ENCODE measurements at regions not wholly inside any gene's neighbourhood (a gene's known extent, or its start where the extent isn't known, plus 50 kb on each side); places are given as distances from the start of the nearest gene placed in this dataset.
"Not testable (repeated sequence)": the region's sequence is repeated elsewhere in the genome, so short reads cannot be mapped to it uniquely, and the experiment has no call there.

DNA sequence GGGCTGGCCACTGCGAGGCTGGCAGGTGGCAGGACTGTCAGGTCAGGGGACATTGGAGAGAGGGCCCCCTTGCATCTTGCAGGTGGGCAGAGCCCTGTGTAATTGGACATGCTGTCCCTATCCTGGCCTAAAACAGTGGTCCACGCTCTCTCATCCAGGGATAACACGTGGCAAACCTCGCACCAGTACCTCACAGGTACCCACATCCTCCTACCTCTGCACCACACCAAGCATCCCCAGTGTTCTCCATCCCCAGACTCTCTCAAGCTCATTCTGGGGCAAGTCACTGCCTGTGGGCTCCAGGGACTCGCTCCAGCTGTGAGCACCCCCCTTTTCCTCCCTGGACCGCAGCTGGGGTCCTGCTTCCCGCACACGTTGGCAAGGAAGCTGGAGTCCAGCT lies 212.3 kb upstream of the LRRC61 start:
- DNase-seq = not testable (repeated sequence)

DNA sequence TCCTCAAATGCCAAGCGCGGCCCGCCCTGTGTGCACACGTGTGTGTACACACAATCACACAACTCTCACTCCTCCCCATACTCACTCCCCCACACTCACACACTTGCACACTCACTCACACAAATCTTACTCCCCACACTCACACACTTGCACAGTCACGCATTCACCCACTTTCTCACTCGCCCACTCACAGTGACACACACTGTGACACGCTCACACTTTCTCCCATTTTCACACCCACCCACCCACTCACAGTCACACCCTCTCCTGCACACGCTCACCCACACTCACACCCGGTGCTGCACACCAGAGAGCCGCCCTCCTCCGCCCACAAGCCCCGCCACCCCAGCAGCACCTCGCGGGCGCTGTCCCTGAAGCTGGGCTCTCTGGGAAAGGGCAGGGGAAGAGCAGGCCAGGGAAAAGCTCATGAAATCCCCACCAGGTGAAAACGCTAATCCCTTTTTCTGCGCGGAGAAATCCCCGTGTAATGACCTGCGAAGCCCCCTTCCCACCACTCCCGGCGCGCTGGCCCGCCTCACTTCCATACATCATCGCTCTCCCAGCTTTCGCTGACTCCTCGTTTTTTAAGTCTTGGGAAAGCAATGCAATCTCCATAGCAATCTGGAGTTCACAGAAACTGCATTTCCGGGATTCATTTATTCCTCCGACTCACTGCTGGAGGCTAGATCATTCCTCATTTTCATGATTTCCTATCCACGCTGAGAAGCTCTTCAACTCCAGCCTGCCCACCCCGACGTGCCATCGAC lies 211.6 kb upstream of the LRRC61 start:
- DNase-seq = not testable (repeated sequence)

DNA sequence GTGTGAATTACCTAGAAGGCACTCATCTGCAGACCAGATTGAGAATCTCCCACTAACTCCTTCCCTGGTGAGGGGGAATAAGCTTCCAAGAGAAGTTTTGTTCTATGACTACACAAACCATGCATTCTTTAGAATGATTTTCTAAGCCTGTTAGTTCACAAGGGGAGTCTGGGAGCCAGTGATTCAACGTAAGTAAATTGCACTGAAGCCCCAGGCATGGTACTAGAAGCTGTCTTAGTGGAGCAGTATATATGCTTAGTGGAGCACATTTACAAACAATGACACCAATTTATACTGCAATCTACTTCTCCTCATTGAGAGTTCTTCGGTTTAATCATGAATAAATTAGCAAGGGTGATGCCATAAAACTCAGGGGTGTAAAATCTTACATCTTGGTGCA lies 209.9 kb upstream of the LRRC61 start:
- not testable (repeated sequence) for DNase-seq

DNA sequence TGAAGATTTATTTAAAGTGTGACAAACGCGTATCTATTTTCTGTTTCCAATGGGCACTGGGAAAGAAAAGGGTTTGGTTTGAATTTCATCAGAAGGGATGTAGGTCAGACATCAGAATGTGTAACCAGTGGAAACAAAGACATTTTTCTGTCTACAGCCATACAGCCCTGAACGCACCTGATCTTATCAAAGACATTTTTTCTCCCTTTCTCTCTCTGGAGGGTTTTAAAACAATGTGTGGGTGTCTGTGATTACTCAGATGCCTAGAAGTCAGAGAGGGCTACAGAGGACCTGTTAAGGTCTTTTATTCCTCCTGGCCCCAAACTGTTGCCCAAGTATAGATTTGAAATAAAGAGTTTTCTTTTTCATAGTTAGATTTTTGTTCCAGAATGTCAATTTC lies 208.6 kb upstream of the LRRC61 start:
- not testable (repeated sequence) for DNase-seq

DNA sequence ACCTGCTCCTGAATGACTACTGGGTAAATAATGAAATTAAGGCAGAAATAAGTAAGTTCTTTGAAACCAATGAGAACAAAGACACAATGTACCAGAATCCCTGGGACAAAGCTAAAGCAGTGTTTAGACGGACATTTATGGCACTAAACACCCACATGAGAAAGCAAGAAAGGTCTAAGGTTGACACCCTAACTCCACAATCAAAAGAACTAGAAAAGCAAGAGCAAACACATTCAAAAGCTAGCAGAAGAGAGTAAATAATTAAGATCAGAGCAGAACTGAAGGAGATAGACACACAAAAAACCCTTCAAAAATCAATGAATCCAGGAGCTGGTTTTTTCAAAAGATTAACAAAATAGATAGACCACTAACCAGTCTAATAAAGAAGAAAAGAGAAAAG lies 203.2 kb upstream of the LRRC61 start:
- not testable (repeated sequence) for DNase-seq

DNA sequence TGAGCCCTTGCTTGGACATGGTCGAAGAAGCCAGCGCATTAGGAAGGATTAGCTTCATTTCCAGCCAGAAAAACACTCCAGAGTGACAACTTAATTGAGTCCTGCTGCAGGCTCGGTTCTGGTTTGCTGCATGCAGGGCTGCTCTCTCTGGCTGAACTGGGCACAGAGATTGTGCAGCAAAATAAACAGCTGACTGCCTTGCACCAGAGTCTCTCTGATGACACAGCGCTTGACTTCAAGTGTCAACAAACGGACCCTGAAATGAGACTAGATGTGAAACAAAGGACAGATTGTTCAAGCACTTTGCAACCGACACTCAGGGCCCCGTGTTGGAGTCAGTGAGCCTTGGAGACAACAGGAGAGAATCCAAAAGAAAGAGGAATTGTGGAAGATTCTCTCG lies 197.3 kb upstream of the LRRC61 start:
- DNase-seq = not testable (repeated sequence)

DNA sequence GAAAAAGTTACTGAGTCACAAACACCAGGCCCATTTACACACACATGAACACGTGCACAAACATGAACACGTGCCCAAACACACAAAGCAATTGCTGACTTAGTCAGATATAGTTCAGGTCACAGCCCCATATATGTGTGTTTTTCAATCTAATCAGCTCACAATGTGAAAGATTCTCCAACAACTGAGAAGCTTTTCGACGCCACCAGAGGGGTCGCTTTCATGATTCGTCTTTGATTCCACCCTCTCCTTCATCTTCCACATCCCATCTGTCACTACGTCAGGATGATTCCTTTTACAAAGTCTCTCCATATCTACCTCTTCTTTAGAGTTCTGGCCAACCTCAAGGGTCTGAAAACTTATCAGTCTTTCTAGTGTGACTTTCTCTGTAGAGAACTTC lies 188.7 kb upstream of the LRRC61 start:
- not testable (repeated sequence) for DNase-seq

DNA sequence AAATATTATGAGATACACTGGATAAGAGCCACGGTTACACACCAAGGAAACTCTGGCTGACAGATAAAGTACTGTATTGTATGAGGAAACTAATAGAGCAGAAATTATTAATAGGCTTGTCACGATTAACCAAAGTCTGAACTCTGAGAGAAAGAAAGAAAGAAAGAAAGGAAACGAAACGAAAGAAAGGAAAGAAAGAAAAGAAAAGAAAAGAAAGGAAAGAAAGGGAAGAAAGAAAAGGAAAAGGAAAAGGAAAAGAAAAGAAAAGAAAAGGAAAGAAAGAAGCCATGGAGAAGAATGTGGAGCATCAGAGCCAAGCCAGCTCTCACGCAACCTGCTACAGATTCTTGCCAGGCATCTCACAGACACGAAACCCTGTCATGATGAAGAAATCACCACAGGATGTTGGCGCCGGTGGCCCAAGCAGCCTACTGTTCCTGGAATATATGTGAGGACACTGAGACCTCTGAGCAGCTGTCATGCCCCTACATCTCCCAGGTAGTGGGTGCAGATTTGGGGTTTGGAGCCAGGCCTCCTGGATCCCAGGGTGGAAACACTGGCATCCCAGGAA lies 187.4 kb upstream of the LRRC61 start:
- not testable (repeated sequence) for DNase-seq

DNA sequence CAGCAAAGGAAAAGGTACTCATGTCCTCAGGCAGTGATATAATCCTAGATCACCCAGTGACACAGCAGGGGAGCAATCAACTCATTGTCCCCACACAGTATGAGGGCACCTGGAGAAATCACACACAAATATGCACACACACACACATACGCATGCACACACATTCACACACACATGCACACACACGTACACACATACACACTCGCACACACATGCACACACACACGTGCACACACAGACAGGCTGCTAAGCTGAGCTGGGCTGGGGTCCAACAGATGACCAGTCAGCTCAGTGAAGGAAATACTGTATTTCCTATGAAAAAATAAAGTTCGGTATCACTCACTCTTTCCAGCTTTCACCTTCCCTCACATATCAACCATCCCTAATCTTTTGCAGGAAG lies 183.3 kb upstream of the LRRC61 start:
- not testable (repeated sequence) for DNase-seq

DNA sequence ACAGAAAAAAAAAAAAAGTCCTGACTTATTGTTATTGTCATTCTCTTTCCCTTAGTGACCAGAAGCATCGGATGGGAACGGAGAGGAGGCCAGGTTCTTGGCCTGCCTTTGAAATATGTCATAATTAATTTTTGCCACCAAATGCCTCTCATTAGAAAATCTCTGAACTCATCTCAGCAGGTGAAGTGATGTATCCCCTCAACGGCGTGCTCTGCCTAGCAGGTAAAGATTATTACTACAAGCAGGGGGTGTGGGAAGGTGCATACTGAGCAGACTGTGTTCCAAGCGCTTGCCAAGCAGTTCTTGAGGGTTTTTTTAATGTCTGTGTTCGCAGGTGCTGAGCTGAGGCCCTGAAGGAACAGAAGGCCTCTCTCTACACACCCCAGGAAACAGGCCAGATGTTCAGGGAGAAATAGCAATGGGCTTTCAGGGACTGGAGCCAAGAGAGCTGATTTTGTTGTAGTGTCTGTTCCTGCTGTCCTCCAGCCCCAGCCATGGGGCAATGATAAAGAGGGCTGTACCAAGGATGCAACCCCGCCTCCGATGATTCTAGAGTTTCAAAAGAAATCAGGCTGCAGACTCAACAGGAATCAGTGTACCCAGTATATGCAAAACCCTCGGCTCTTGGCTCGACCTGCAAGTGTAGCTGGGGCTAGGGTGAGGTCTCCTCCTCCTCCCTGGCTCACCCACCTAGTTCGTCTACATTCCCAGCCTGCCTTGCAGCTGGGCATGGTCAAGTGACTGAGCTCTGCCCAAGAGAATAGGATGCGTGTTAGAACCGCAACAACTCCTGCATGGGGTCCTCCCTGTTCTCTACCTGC lies 181.4 kb upstream of the LRRC61 start:
- DNase-seq = not testable (repeated sequence)

DNA sequence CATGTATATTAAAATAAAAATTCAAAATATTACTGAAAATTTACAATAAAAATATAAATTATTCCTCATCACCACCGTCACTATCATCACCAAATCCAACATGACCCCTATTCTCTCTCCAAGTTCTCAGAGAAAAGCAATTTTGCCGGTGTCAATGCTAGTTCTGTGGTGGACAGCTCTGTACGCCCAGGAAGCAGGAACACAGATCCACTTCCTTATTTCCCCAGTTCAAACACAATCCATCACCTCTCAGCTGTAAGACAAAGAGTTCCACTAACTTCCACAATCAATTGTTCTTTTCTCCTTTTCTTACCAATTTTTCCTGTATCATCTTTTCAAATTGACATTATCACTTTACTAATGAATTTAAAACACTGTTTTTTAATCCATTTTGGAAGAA lies 177.0 kb upstream of the LRRC61 start:
- DNase-seq = not testable (repeated sequence)

DNA sequence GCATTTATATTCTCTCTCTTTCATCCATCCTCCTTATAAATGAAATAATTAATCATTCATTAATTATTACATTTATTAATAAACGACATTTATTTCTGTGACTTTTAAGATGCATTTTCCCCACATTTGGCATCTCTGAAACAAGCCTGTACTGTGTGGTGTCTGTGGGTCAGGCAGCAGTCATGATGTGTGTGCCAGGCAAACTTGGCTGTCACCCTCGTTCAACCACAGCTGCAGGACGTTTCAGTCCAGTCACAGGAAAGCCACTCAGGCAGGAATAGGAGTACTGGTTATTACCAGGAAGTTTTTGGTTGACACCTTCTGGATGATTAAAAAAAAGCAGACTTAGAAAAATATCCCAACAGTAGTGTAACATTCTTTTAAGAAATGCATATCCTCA lies 175.6 kb upstream of the LRRC61 start:
- DNase-seq = not testable (repeated sequence)

DNA sequence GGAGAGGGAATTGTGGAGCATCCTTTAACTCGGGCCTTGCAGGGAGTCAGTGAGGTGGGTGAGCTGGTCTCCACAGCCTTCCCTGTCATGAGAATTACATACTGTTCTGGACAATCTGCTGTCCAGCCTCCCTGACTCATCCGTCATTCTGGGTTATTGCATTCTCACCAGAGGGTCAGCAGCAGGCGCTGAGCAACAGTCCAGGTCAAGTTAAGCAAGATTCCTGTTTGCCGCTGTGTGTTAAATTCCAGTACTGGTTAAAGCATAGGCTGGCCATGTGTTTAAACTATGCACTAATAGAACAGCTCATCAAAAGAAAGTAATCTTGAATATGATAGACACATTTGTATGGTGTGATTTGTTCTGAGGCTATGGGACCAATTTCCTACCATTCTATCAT lies 167.1 kb upstream of the LRRC61 start:
- not testable (repeated sequence) for DNase-seq

DNA sequence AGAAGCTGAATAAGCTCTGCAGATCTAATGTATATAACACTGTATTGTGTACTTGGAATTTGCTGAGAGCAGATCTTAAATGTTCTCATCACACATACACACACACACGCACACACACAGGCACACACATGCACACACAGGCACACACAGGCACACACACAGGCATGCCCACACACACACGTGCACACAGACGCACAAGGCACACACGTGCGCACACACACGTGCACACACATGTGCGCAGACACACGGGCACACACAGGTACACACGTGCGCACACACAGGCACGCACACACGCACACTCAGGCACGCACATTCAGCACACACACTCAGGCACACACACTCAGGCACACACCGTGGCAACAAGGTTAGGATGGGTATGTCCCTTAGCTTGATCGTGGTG lies 164.5 kb upstream of the LRRC61 start:
- DNase-seq = not testable (repeated sequence)

DNA sequence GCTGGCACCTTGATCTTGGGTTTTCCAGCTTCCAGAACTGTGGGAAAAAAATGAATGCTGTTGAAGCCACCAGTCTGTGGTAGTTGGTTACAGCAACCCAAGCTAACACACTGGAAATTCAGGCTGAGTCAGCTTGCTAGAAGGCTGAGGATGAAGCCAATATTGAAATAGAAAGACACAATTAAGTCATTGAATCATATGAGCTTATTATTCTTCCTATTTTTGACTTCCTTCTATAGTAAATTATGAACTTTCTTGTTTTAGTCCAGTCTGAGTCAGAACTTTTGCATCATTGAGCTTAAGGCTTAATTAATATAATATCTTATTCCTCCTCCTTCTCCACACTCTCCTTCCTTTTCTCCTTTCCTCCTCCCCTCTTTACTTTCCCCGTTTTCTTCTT lies 153.6 kb upstream of the LRRC61 start:
- not testable (repeated sequence) for DNase-seq

DNA sequence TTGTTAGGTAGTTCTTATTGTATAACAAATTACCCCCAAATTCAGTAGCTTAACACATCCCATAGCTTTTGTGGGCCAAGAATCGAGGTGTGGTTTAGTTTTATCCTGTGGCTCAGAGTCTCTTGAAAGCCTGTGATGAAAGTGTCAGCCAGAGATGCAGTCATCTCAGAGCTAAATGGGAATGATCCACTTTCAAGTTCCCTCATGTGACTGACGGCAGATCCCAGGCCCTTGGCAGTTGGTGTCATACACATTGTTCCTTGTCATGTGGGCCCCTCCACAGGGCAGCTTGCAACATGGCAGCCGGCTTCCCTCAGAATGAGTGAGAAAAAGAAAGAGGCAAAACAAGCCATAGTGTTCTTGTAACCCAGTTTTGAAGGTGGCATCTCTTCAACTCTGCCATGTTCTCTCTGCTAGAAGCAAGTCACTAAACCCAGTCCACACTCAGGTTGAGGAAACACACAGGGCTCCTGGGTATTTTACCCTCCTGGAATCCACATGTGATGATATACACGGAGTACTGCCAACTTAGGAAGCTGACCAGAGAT lies 153.1 kb upstream of the LRRC61 start:
- DNase-seq = not testable (repeated sequence)

DNA sequence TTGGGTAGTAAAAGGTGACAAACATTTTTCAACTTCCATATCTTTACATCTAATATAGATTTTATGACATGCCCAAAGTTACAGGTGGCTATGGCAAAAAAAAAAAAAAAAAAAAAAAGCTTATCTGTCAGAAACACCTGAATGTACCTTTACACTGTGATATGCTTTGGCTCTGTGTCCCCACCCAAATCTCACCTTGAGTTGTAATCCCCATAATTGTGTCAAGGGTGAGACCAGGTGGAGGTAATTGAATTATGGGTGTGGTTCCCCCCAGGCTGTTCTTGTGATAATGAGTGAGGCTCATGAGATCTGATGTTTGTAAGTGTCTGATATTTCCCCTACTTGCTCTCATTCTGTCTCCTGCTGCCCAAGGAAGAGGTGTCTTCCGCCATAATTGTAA lies 139.6 kb upstream of the LRRC61 start:
- not testable (repeated sequence) for DNase-seq

DNA sequence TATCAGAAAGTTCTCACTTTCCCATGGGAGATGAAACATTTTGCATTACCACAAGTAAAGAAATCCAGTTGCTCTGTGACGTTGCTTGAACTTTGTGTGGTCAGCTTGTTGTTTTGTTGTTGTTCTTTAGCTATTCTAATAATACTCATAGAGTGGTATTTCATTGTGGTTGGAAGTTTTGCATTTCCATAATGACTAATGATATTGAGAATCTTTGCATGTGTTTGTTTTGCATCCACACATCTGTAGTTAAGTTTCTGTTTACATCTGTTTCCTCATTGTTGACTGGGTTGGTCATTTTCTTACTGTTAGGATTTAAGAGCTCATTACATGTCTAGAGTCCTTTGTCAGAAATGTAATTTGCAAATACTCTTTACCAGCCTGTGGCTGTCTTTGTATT lies 133.2 kb upstream of the LRRC61 start:
- not testable (repeated sequence) for DNase-seq

DNA sequence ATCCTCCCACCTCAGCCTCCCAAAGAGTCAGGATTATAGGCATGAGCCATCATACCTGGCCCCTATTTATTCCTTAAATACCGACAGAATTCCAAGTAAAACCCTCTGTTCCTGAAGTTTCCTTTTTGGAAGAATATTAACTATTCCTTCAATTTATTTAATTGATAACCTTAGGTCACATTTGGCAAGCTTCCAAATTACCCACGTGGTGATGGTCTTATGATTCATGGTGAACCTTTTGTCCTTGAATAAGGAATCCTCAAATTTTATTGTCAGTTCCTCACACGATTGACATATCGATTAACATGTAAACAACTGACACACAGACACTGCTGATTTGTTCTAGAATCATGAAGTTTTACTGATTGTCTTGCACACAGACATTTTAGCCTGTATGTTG lies 130.6 kb upstream of the LRRC61 start:
- DNase-seq = not testable (repeated sequence)

DNA sequence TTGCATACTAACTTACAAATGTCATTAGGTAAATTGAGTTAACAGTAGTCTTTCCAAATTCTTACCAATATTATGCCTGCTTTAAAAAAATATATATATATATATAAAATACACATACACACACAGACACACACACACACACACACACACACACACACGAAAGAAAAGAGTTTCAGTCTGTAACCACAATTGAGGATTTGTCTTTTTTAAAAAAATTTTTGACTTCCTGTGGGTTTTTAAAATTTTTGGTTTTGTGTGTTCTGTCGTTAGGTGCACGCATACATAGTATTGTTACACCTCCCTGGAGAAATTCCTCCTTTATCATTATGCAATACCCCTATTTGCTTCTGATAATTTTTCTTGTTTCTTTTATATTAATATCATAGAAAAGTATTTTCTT lies 129.3 kb upstream of the LRRC61 start:
- DNase-seq = not testable (repeated sequence)
